Ectodermal cell (in vitro differentiated cells): ENCODE measurements at regions not wholly inside any gene's neighbourhood (a gene's known extent, or its start where the extent isn't known, plus 50 kb on each side); places are given as distances from the start of the nearest gene placed in this dataset.
"Not testable (repeated sequence)": the region's sequence is repeated elsewhere in the genome, so short reads cannot be mapped to it uniquely, and the experiment has no call there.

Experiments
- H3K27ac ChIP-seq: 2 replicates; pipeline ENCODE4 v1.7.0; 2013; ENCODE audit warnings: mild to moderate bottlenecking, low read depth, low read length; ENCODE audit not compliant: insufficient read depth, poor library complexity, severe bottlenecking
- H3K27me3 ChIP-seq: 2 replicates; pipeline ENCODE4 v1.7.0; 2013; ENCODE audit warnings: mild to moderate bottlenecking, low read length; ENCODE audit not compliant: insufficient read depth, control insufficient read depth, poor library complexity, severe bottlenecking
- H3K36me3 ChIP-seq: one replicate; pipeline ENCODE4 v1.7.0; 2013; ENCODE audit warnings: low read length; ENCODE audit not compliant: control insufficient read depth, insufficient read depth
- H3K4me1 ChIP-seq: one replicate; pipeline ENCODE4 v1.7.0; 2013; ENCODE audit warnings: low read length; ENCODE audit not compliant: control insufficient read depth, insufficient read depth
- H3K4me3 ChIP-seq: 2 replicates; pipeline ENCODE4 v1.7.0; 2013; ENCODE audit warnings: low read depth, low read length, control low read depth; ENCODE audit not compliant: insufficient read depth
- H3K9me3 ChIP-seq: 2 replicates; pipeline ENCODE4 v1.7.0; 2013; ENCODE audit warnings: mild to moderate bottlenecking, low read length, moderate library complexity; ENCODE audit not compliant: control insufficient read depth
- WGBS, 2 experiments: methylation state at CpG; one replicate each; pipeline ENCODE4 v1.1.7; 2013; ENCODE audit warnings: missing lambda C conversion rate in 2 of 2; 5-methylcytosine and 5-hydroxymethylcytosine counted together

DNA sequence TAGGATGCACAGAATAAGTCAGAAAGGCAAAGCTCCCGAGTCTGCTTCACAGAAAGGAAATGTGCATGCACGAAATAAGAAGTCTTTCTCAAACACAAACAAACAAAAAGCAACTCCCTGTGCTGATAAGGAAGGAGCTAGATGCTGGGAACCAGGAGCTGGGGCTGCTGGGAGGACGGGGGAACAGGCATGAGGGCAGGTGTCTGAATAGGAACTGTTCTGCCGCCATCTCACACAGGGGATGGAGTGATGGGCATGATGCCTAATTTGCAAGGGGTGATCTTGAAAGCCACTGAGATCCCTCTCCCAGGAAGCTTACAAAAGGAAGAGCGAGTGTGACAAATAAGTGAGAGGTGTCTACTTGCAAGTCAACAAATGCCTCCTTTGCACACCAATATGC is 336.5 kb downstream of the BCL2L11 start:
- not testable (repeated sequence) for H3K27ac ChIP-seq, H3K4me1 ChIP-seq, H3K27me3 ChIP-seq, H3K36me3 ChIP-seq, H3K9me3 ChIP-seq, H3K4me3 ChIP-seq
- WGBS, 2 experiments: 80 to 94% methylated on average over 2 of the region's 5 CpGs

DNA sequence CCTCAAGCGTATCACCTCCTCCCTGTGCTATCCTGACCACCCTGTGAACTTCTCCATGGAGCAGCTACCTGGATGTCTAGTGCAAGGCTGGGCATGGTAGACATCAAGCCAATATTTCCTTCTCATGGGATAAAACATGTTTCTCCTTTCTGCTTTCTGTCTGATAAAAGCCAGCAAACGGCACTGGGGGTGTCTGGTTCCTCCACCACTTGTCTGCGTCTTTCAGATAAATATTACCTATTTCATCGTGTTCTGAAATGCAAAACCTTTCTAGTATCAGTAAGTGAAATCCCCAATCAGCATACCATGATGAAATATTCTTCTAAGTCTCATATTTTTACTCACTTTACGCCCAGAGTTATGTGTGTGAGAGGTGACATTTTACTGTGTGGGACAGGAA is 340.2 kb downstream of the BCL2L11 start:
- H3K27ac ChIP-seq, H3K36me3 ChIP-seq, H3K9me3 ChIP-seq, H3K4me1 ChIP-seq, H3K27me3 ChIP-seq, H3K4me3 ChIP-seq: not testable (repeated sequence)
- WGBS, 2 experiments: 84 to 100% methylated on average over 2 of the region's 5 CpGs

DNA sequence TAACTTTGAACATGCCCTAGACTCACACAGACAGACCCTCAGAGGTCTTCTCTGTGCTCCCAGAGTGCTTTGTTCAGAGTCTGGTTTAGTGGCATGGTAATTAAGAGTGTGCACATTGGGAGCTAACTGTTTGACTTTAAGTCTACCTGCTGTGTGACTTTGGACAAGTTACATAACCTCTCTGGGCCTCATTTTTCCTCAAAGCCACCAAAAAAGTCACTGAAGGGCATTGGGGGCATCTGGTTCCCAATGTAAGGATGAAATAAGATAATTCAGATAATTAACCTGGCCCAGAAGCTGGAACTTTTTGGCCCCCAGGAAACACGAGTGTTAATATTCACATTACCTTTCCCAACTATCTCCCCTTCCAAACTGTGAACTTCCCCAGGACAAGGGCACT is 341.1 kb downstream of the BCL2L11 start:
- H3K4me3 ChIP-seq, H3K27ac ChIP-seq, H3K27me3 ChIP-seq, H3K9me3 ChIP-seq, H3K4me1 ChIP-seq, H3K36me3 ChIP-seq: not testable (repeated sequence)
- WGBS, 2 experiments: 91% methylated on average over 1 of the region's 1 CpG; no CpG with 5 or more reads in 1 of the 2 experiments

DNA sequence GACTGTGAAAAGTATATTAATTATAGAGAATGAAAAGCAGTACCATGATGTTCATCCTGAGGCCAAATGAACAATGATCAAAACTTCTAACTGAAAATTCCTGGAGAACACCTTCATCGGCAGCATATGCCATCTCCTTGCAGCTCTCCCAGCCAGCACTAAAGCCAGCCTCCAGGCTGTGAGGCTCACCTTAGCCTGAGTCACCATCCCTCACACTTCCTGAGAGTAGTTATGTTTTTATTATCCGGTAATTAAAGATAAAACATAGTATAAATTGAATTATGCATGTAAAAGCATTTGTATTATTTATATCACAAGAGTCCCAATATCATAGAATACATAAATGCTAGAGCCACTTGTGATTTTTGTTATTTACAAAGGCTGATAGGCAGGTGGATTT is 341.9 kb downstream of the BCL2L11 start:
- H3K27ac ChIP-seq, H3K27me3 ChIP-seq, H3K4me3 ChIP-seq, H3K36me3 ChIP-seq, H3K4me1 ChIP-seq, H3K9me3 ChIP-seq: not testable (repeated sequence)
- no CpG with 5 or more reads among the region's 2 CpGs for WGBS, 2 experiments

DNA sequence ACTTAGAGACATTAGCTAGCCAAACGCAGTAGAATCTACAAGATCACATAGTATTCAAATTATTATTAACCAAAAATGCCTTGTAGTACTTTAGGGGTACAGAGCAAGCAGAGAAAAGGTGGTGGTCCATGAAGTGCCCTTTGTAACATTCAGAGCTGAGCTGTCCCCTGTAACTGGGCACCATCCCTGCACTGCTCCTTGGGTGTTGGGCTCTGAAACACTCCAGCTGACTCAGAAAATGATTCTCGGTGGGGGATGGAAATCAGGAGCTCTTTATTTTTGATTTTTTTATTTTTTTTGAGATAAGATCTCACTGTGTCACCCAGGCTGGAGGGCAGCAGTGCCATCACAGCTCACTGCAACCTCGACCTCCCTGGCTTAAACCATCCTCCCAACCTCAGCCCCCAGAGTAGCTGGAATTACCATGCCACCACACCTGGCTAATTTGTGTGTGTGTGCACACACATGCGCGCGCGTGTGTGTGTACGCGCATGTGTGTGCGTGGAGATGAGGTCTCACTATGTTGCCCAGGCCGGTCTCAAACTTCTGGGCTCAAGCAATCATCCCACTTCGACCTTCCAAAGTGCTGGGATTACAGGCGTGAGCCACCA is 342.6 kb downstream of the BCL2L11 start:
- not testable (repeated sequence) for H3K9me3 ChIP-seq, H3K36me3 ChIP-seq, H3K4me3 ChIP-seq, H3K27me3 ChIP-seq, H3K27ac ChIP-seq, H3K4me1 ChIP-seq
- 86 to 93% methylated on average over 8 of the region's 13 CpGs for WGBS, 2 experiments

DNA sequence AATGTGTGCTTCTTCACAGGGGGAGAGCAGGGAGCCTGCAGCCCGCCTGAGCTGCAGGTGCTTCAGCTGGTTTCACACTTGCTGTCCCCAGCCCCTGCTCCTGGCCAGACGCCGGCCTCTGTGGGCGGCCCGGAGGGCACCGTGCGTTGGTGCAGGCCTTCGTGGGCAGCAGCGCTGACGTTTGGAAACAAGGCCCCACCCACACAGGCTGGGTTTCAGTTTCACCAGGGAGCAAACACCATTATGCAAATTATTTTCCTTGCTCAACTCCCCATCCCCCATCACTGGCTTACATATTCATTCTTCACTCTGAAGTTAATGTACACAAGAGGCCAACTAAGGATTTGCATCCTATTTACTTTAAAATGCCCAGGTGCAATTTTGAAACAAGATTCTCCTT is 343.2 kb downstream of the BCL2L11 start:
- H3K27ac ChIP-seq, H3K27me3 ChIP-seq: not testable (repeated sequence)
- WGBS, 2 experiments: no CpG with 5 or more reads among the region's 10 CpGs

DNA sequence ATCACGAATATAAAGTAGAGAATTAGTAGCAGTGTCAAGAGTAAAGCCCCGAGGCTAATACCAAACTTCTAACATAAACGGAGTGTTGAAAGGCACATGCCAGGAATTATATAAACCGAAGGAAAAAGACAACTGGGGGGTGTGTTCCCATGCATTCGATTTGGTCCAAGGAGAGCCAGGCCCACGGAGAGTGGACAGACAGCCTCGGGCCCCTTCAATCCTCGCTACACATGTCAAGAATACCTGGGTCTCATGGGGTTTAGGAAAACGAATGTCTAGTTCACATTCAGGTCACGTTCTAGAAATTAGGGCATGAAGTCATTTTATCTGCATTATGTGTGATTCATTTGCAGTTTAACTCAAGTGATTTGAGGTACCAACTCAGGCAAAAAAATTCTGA is 343.7 kb downstream of the BCL2L11 start:
- H3K27ac ChIP-seq, H3K4me3 ChIP-seq, H3K4me1 ChIP-seq, H3K36me3 ChIP-seq, H3K9me3 ChIP-seq, H3K27me3 ChIP-seq: not testable (repeated sequence)
- 45 to 56% methylated on average over 4 to 5 of the region's 10 CpGs for WGBS, 2 experiments

More for the DNA sequence above, 343.2 kb downstream of the BCL2L11 start:
- not testable (repeated sequence) for H3K36me3 ChIP-seq, H3K4me3 ChIP-seq, H3K9me3 ChIP-seq, H3K4me1 ChIP-seq

DNA sequence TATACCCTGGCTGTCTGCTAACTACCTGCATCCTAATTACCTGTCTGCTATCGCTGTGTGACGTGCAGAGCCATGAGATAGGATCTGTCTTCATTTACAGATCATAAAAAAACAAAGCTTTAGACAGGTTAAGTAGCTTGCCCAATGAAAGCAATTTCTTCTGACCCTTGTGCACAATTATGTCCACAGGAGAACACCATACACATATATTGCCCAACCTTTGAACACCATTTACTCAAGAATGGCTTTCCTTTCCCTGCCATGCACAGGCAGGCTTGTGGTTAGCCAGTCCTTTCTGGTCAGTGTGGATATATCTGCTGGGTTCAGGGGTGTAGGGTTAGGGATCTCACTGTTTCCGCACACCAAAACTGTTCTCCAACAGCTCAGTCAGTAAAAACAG is 344.8 kb downstream of the BCL2L11 start:
- H3K27ac ChIP-seq, H3K27me3 ChIP-seq, H3K4me1 ChIP-seq, H3K4me3 ChIP-seq, H3K9me3 ChIP-seq, H3K36me3 ChIP-seq: not testable (repeated sequence)
- 83 to 95% methylated on average over 1 to 3 of the region's 3 CpGs for WGBS, 2 experiments

DNA sequence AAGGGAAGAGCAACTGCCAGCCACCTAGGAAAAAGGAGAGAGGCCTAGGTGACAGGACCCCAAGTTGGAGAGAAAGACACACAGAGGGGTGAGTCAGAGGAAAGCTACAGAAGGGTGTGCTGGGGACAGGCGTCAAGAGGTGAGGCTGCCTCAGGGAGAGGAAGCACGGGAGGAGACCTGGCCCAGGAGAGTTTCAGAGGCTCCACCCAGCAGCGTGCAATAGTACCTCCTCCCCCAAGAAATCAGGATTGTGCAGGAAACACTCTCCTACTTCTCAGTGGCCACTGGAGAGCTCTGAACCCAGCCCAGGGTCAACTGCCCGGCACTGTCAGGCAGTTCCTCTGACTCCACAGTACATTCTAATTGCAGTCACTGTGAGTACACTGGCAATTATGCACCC is 346.0 kb downstream of the BCL2L11 start:
- H3K36me3 ChIP-seq, H3K9me3 ChIP-seq, H3K4me3 ChIP-seq, H3K27me3 ChIP-seq, H3K4me1 ChIP-seq, H3K27ac ChIP-seq: not testable (repeated sequence)
- 59 to 66% methylated on average over 4 of the region's 4 CpGs for WGBS, 2 experiments

DNA sequence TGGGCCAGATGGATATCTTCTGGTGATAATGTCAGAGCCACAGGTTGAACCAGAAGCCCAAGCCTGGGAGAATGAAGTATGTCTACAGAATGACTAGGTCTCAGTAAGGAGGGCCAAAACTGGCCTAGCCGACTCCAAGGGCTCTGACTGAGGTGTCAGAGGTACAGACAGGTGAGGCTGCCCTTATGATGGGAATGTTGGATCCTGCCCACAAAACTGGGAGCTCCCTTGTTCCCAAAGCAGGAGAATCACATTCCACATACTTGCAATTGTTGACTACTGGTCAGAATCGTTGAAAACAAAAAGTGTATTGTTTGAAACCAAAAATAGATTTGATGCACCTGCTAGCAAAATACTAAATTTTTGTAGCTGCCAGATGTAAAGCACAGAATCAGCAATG is 350.2 kb downstream of the BCL2L11 start:
- H3K27ac ChIP-seq, H3K36me3 ChIP-seq, H3K4me1 ChIP-seq, H3K9me3 ChIP-seq, H3K27me3 ChIP-seq, H3K4me3 ChIP-seq: not testable (repeated sequence)
- 43% methylated on average over 1 of the region's 2 CpGs; no CpG with 5 or more reads in 1 of the 2 experiments for WGBS, 2 experiments

DNA sequence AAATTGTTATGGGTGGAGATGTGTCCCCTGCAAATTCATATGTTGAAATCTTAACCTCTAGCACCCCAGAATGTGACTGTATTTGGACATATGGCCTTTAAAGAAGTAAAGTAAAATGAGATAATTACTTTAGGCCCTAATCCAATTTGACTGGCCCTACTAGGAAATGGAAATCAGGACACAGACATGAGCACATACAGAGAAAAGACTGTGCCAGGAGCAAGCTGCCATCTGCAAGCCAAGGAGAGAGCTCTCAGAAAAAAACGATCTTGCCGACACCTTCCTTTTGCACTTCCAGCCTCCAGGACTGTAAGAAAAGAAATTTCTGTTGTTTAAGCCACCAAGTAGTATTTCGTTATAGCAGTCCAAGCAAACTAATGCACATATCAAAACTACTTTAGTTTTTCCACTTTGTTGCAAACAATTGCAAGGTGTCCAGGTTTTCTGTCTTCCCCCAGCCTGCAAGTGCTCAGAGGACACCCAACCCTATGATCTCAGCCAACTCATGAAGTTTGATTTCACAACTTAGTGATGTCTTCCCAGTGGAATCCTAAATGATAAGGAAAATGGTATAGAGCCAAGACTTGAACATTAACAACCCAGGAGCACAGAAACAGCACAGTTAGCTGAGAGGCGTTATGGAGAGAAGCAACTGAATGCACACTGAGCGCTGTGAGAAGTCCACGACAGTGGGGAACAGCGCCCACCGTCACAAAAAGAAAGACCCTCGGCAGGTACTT is 351.2 kb downstream of the BCL2L11 start:
- 100% methylated on average over 1 to 3 of the region's 9 CpGs for WGBS, 2 experiments
- not testable (repeated sequence) for H3K36me3 ChIP-seq, H3K4me3 ChIP-seq, H3K27me3 ChIP-seq, H3K9me3 ChIP-seq, H3K4me1 ChIP-seq, H3K27ac ChIP-seq
